Hematopoietic multipotent progenitor cell (in vitro differentiated cells): ENCODE measurements at regions not wholly inside any gene's neighbourhood (a gene's known extent, or its start where the extent isn't known, plus 50 kb on each side); places are given as distances from the start of the nearest gene placed in this dataset.
"Not testable (repeated sequence)": the region's sequence is repeated elsewhere in the genome, so short reads cannot be mapped to it uniquely, and the experiment has no call there.

Source experiments
- DNase-seq, 3 donors: peaks; one replicate each; pipeline ENCODE4 v3.0.0-alpha.2; 2011 to 2015; ENCODE audit warnings: low read depth in 2 of 3, low spot score in 2 of 3

DNA sequence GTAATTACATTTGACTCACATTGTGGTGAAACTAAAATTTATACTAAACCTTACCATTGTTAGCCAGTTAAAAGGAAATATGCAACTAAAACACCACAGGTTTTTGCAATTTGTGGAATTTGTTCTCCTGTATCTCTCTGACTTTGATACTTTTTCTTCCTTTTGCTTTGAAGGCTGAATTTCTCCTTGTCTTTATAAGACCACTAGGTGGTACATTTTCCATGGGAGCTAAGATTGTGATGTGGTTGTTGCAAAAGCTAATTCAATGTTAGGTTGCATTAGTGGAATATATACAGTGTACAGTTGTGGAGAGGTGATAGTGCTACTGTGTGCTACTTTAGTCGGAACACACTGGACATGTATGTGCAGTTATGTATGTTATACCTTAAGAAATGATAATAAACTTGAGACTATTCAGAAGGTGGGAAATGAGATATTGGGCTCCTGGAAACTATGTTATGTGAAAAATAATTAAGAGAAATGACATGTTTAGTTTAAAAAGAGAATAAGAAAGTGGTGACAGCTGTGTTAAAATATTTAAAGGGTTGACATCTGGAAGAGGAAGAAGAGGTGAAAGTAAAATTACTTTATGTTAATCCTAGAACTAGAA is 70.3 kb downstream of the ARL9 start:
- peak in 2 of 3 donors; percentile 18 to 59 for DNase-seq

- not testable (repeated sequence) for DNase-seq
These were observed 86.8 kb downstream of the ARL9 start for GRCh38 chr4:56592417-56592816.
